ENCODE measurements at regions not wholly inside any gene's neighbourhood (a gene's known extent, or its start where the extent isn't known, plus 50 kb on each side); places are given as distances from the start of the nearest gene placed in this dataset.

GRCh38 chr10:10794046-10794445 is 223.6 kb upstream of the CELF2 start:
- TF ChIP-seq POLR2AphosphoS5 (IDR thresholded peaks at IDR 0.05; ENCODE audit: low read depth, low read length), result no peak
- TF ChIP-seq TAF1 (IDR thresholded peaks at IDR 0.05; ENCODE audit: borderline replicate concordance, low read depth, low read length), result no peak
